ENCODE measurements at regions not wholly inside any gene's neighbourhood (a gene's known extent, or its start where the extent isn't known, plus 50 kb on each side); places are given as distances from the start of the nearest gene placed in this dataset.
A peak's percentile ranks its signal among the peaks of the same experiment; 100 is the strongest.
"Not testable (repeated sequence)": the region's sequence is repeated elsewhere in the genome, so short reads cannot be mapped to it uniquely, and the experiment has no call there.

DNA sequence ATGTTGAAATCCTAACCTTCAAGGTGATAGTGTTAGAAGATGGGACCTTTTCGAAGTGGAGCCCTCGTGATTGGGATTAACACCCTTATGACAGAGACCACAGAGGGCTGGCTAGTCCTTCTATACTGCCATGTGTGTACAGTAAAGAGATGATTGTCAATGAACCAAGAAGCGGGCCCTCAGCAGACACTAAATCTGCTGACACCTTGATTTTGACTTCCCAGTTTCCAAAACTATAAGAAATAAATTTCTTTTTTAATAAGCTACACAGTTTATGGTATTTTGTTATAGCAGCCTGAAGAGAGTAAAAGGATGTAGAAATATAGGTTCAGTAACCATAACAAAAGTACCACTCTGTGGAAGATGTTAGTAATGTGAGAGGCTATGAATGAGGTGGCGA, 419.0 kb upstream of the NUDT12 start:
- intact Hi-C loops (cut with micrococcal nuclease): no loop called here
- Histone ChIP-seq H3K4me1 (ENCODE audit: control insufficient read depth in 1 of 2, insufficient read depth in 2 of 2, low read length in 2 of 2) (no peaks in the 10 kb centered on the region), H3K9ac (ENCODE audit: low read length) (no peak overlapping the region), H3K27me3 (ENCODE audit: insufficient read depth, low read length) (no peaks in the 10 kb centered on the region), H3K4me3 (replicated peaks in 1 of 2; ENCODE audit: low read depth in 1 of 2, low read length in 2 of 2) (no peak overlapping the region), H3K9me3 (ENCODE audit: control insufficient read depth in 1 of 2, insufficient read depth in 1 of 2, low read depth in 1 of 2, low read length in 2 of 2) (no peaks in the 10 kb centered on the region), H3K4me2 (ENCODE audit: low read length) (no peak overlapping the region), H3K36me3 (ENCODE audit: control insufficient read depth in 1 of 2, insufficient read depth in 2 of 2, low read length in 2 of 2) (no peaks in the 10 kb centered on the region), H3K27ac (ENCODE audit: low read depth, low read length) (no peak overlapping the region), H3K79me2 (ENCODE audit: insufficient read depth, low read length) (no peaks in the 10 kb centered on the region), H3K9me2 (ENCODE audit: insufficient read depth) (no peaks in the 10 kb centered on the region), H2AFZ (ENCODE audit: low read depth, low read length, poor library complexity, severe bottlenecking) (no peak overlapping the region), H4K20me1 (ENCODE audit: insufficient read depth) (no peaks in the 10 kb centered on the region)
- no TSS peak for BruUV-seq (replicated peaks)
- no peak for TF ChIP-seq FOSL1 (IDR thresholded peaks at IDR 0.05; ENCODE audit: low read depth)
- TF ChIP-seq EZH2 (IDR thresholded peaks at IDR 0.05): no peak
- no peak for TF ChIP-seq RAD21 (IDR thresholded peaks at IDR 0.05; ENCODE audit: low read depth)
- TF ChIP-seq SIN3A (IDR thresholded peaks at IDR 0.05; ENCODE audit: low read depth): no peak
- TF ChIP-seq CEBPB (IDR thresholded peaks at IDR 0.05; ENCODE audit: low read depth): no peak
- TF ChIP-seq POLR2AphosphoS5 (IDR thresholded peaks at IDR 0.05; ENCODE audit: low read depth, low read length): no peak
- no peak for TF ChIP-seq ZFX (IDR thresholded peaks at IDR 0.05)
- ATAC-seq (no peak), DNase-seq (ENCODE audit: low read depth, low spot score) (no peak)
- ChIA-PET POLR2A (no interaction called here), CTCF (no interaction called here), RAD21 (ENCODE audit: low non-redundant PET in 1 of 2, low total read pairs in 2 of 2, uncharacterized antibody in 2 of 2, unreplicated experiment in 2 of 2) (no interaction called here)

DNA sequence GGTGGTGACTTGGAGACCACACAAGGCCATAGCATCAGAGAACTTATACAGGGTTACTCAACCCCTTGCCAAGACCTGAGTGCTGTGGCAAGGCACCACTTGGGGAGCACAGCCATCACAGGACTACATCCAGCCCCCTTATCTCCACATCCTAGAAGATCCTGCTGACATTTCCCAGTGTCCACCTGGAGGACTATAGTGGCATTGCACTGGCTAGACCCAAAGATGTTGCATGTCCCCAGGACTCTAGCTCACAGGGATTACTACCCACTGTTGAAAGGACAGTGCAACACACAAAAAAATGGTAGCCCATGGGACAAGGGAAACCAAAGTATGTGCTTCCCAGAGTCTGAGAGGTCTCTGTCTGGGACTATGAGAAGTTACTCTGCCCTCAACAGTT, 411.1 kb upstream of the NUDT12 start:
- no peaks in the 10 kb centered on the region for H3K36me3 ChIP-seq (ENCODE audit: control insufficient read depth in 1 of 2, insufficient read depth in 2 of 2, low read length in 2 of 2)
- H3K4me3 ChIP-seq (replicated peaks in 1 of 2; ENCODE audit: low read depth in 1 of 2, low read length in 2 of 2): no peak overlapping the region
- H3K9me3 ChIP-seq (ENCODE audit: control insufficient read depth in 1 of 2, insufficient read depth in 1 of 2, low read depth in 1 of 2, low read length in 2 of 2): no peaks in the 10 kb centered on the region
- RAD21 ChIA-PET (ENCODE audit: low non-redundant PET in 1 of 2, low total read pairs in 2 of 2, uncharacterized antibody in 2 of 2, unreplicated experiment in 2 of 2): no interaction called here
- no peak for TF ChIP-seq EZH2 (IDR thresholded peaks at IDR 0.05)
- TF ChIP-seq, protein P1, sequence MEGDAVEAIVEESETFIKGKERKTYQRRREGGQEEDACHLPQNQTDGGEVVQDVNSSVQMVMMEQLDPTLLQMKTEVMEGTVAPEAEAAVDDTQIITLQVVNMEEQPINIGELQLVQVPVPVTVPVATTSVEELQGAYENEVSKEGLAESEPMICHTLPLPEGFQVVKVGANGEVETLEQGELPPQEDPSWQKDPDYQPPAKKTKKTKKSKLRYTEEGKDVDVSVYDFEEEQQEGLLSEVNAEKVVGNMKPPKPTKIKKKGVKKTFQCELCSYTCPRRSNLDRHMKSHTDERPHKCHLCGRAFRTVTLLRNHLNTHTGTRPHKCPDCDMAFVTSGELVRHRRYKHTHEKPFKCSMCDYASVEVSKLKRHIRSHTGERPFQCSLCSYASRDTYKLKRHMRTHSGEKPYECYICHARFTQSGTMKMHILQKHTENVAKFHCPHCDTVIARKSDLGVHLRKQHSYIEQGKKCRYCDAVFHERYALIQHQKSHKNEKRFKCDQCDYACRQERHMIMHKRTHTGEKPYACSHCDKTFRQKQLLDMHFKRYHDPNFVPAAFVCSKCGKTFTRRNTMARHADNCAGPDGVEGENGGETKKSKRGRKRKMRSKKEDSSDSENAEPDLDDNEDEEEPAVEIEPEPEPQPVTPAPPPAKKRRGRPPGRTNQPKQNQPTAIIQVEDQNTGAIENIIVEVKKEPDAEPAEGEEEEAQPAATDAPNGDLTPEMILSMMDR (IDR thresholded peaks at IDR 0.05 in 2 of 3, conservative IDR thresholded peaks at IDR 0.05 in 1 of 3; ENCODE audit: borderline replicate concordance in 1 of 3, insufficient read depth in 1 of 3, low read depth in 2 of 3, low read length in 2 of 3): peak in 2 of 3 experiments; percentile 54 to 57; a peak in 4 of 6 replicates
- TF ChIP-seq POLR2AphosphoS5 (IDR thresholded peaks at IDR 0.05; ENCODE audit: low read depth, low read length): no peak
- no peaks in the 10 kb centered on the region for H3K79me2 ChIP-seq (ENCODE audit: insufficient read depth, low read length)
- peak; percentile 78 for ATAC-seq
- no peak overlapping the region for H3K27ac ChIP-seq (ENCODE audit: low read depth, low read length)
- CTCF ChIA-PET: no interaction called here
- POLR2A ChIA-PET: no interaction called here
- H3K4me1 ChIP-seq (ENCODE audit: control insufficient read depth in 1 of 2, insufficient read depth in 2 of 2, low read length in 2 of 2): no peaks in the 10 kb centered on the region
- no peak overlapping the region for H3K4me2 ChIP-seq (ENCODE audit: low read length)
- DNase-seq (ENCODE audit: low read depth, low spot score): no peak
- intact Hi-C loops (cut with micrococcal nuclease): no loop called here
- no peaks in the 10 kb centered on the region for H4K20me1 ChIP-seq (ENCODE audit: insufficient read depth)
- H2AFZ ChIP-seq (ENCODE audit: low read depth, low read length, poor library complexity, severe bottlenecking): no peak overlapping the region
- no peaks in the 10 kb centered on the region for H3K27me3 ChIP-seq (ENCODE audit: insufficient read depth, low read length)
- peaks cover 4% of the 10 kb centered on the region; the same call in 1 of the 2 replicates for H3K9me2 ChIP-seq (ENCODE audit: insufficient read depth)
- no TSS peak for BruUV-seq (replicated peaks)
- H3K9ac ChIP-seq (ENCODE audit: low read length): no peak overlapping the region

DNA sequence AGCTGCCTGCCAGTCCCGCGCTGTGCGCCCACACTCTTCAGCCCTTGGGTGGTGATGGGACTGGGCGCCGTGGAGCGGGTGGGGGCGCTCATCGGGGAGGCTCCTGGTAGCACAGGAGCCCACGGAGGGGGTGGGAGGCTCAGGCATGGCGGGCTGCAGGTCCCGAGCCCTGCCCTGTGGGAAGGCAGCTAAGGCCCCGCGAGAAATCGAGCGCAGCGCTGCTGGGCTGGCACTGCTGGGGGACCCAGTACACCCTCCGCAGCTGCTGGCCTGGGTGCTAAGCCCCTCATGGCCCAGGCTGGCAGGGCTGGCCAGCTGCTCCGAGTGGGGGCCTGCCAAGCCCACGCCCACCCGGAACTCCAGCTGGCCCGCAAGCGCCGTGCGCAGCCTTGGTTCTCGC, 403.7 kb upstream of the NUDT12 start:
- H2AFZ ChIP-seq (ENCODE audit: low read depth, low read length, poor library complexity, severe bottlenecking); H3K9ac ChIP-seq (ENCODE audit: low read length); H3K27ac ChIP-seq (ENCODE audit: low read depth, low read length); DNase-seq (ENCODE audit: low read depth, low spot score); H3K4me1 ChIP-seq (ENCODE audit: control insufficient read depth in 1 of 2, insufficient read depth in 2 of 2, low read length in 2 of 2); H3K4me3 ChIP-seq (replicated peaks in 1 of 2; ENCODE audit: low read depth in 1 of 2, low read length in 2 of 2); BruUV-seq (replicated peaks); H3K4me2 ChIP-seq (ENCODE audit: low read length); POLR2A ChIA-PET; RAD21 ChIA-PET (ENCODE audit: low non-redundant PET in 1 of 2, low total read pairs in 2 of 2, uncharacterized antibody in 2 of 2, unreplicated experiment in 2 of 2); CTCF ChIA-PET; H3K27me3 ChIP-seq (ENCODE audit: insufficient read depth, low read length); H3K36me3 ChIP-seq (ENCODE audit: control insufficient read depth in 1 of 2, insufficient read depth in 2 of 2, low read length in 2 of 2); H3K9me3 ChIP-seq (ENCODE audit: control insufficient read depth in 1 of 2, insufficient read depth in 1 of 2, low read depth in 1 of 2, low read length in 2 of 2); H3K9me2 ChIP-seq (ENCODE audit: insufficient read depth); intact Hi-C loops (cut with micrococcal nuclease); H3K79me2 ChIP-seq (ENCODE audit: insufficient read depth, low read length); ATAC-seq; H4K20me1 ChIP-seq (ENCODE audit: insufficient read depth): not testable (repeated sequence)

All from HCT116 (cell line).